ENCODE measurements at regions not wholly inside any gene's neighbourhood (a gene's known extent, or its start where the extent isn't known, plus 50 kb on each side); places are given as distances from the start of the nearest gene placed in this dataset.

DNA sequence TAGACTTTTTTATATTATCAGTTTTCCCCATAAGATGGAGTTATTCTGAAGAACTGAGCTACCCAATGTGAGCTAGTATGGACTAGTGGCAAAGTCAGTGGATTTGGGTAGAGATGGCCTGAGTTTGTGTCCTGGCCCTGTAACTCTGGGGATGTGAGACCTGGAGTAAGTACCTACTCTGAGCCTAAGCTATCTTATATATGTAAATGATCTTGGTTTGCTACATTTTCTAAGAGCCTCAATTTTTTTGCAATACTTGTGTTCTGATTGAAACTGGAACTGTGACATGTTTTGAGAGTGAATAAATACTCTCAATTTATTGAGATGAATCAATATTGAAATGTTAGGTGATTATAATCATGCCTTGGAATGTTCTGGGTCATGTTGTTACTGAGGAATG lies 73.6 kb downstream of the ZNF621 start:
- BruUV-seq (replicated peaks), result no TSS peak
- Histone ChIP-seq H3K4me1 (ENCODE audit: control insufficient read depth, insufficient read depth, low read length) (no peaks in the 10 kb centered on the region), H3K27me3 (ENCODE audit: control insufficient read depth, insufficient read depth, low read length) (no peaks in the 10 kb centered on the region), H3K36me3 (ENCODE audit: control insufficient read depth, insufficient read depth, low read length) (no peaks in the 10 kb centered on the region), H3K9me3 (ENCODE audit: control insufficient read depth, insufficient read depth, low read depth, low read length) (no peaks in the 10 kb centered on the region), H3K27ac (ENCODE audit: low read length) (no peak overlapping the region), H3K4me3 (ENCODE audit: low read depth in 2 of 2, low read length in 2 of 2) (no peak overlapping the region)
- CTCF ChIA-PET, result no interaction called here
- TF ChIP-seq, protein P1, sequence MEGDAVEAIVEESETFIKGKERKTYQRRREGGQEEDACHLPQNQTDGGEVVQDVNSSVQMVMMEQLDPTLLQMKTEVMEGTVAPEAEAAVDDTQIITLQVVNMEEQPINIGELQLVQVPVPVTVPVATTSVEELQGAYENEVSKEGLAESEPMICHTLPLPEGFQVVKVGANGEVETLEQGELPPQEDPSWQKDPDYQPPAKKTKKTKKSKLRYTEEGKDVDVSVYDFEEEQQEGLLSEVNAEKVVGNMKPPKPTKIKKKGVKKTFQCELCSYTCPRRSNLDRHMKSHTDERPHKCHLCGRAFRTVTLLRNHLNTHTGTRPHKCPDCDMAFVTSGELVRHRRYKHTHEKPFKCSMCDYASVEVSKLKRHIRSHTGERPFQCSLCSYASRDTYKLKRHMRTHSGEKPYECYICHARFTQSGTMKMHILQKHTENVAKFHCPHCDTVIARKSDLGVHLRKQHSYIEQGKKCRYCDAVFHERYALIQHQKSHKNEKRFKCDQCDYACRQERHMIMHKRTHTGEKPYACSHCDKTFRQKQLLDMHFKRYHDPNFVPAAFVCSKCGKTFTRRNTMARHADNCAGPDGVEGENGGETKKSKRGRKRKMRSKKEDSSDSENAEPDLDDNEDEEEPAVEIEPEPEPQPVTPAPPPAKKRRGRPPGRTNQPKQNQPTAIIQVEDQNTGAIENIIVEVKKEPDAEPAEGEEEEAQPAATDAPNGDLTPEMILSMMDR (IDR thresholded peaks at IDR 0.05), result no peak
- ATAC-seq, result no peak
- POLR2A ChIA-PET, result no interaction called here
- intact Hi-C loops (cut with micrococcal nuclease; ENCODE audit: unreplicated experiment) (no loop called here), in situ Hi-C loops (cut with HindIII; ENCODE audit: low pct_unique_long_range_greater_than_20kb, low sequenced_read_pairs) (no loop called here)
- DNase-seq (ENCODE audit: low read depth, low spot score), result no peak

DNA sequence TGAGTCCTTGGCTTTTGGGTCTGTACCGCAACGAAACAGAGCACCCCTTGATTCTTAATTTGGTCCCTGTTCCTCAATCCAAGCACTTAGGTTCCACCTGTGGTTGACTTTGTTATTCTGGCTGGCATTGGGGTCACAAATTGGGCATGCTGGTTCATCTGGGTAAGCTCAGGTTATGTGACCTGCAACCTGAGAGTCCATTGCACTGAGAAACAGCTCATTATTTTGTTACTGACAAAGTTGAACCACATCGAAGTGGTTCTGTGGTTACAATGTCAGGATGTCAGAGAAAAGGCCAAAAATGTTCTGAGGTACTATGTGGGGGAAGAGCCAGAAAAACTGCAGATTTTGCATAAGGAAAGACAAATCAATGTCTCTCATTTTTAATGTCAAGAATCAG lies 74.2 kb downstream of the ZNF621 start:
- H3K27ac ChIP-seq (ENCODE audit: low read length), result no peak overlapping the region

More for the DNA sequence above, 74.2 kb downstream of the ZNF621 start:
- no peaks in the 10 kb centered on the region for H3K27me3 ChIP-seq (ENCODE audit: control insufficient read depth, insufficient read depth, low read length)
- in situ Hi-C loops (cut with HindIII; ENCODE audit: low pct_unique_long_range_greater_than_20kb, low sequenced_read_pairs), result no loop called here
- no peaks in the 10 kb centered on the region for H3K36me3 ChIP-seq (ENCODE audit: control insufficient read depth, insufficient read depth, low read length)
- CTCF ChIA-PET, result no interaction called here
- no peak for DNase-seq (ENCODE audit: low read depth, low spot score)
- no peaks in the 10 kb centered on the region for H3K9me3 ChIP-seq (ENCODE audit: control insufficient read depth, insufficient read depth, low read depth, low read length)
- no TSS peak for BruUV-seq (replicated peaks)
- ATAC-seq, result no peak
- TF ChIP-seq, protein P1 (IDR thresholded peaks at IDR 0.05), result no peak
- TF ChIP-seq TCF7L2 (IDR thresholded peaks at IDR 0.05; ENCODE audit: low read depth, low read length), result no peak
- TF ChIP-seq SIN3A (IDR thresholded peaks at IDR 0.05; ENCODE audit: borderline replicate concordance, insufficient read depth, low read depth, low read length), result no peak
- TF ChIP-seq, protein P2, sequence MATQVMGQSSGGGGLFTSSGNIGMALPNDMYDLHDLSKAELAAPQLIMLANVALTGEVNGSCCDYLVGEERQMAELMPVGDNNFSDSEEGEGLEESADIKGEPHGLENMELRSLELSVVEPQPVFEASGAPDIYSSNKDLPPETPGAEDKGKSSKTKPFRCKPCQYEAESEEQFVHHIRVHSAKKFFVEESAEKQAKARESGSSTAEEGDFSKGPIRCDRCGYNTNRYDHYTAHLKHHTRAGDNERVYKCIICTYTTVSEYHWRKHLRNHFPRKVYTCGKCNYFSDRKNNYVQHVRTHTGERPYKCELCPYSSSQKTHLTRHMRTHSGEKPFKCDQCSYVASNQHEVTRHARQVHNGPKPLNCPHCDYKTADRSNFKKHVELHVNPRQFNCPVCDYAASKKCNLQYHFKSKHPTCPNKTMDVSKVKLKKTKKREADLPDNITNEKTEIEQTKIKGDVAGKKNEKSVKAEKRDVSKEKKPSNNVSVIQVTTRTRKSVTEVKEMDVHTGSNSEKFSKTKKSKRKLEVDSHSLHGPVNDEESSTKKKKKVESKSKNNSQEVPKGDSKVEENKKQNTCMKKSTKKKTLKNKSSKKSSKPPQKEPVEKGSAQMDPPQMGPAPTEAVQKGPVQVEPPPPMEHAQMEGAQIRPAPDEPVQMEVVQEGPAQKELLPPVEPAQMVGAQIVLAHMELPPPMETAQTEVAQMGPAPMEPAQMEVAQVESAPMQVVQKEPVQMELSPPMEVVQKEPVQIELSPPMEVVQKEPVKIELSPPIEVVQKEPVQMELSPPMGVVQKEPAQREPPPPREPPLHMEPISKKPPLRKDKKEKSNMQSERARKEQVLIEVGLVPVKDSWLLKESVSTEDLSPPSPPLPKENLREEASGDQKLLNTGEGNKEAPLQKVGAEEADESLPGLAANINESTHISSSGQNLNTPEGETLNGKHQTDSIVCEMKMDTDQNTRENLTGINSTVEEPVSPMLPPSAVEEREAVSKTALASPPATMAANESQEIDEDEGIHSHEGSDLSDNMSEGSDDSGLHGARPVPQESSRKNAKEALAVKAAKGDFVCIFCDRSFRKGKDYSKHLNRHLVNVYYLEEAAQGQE (IDR thresholded peaks at IDR 0.05; ENCODE audit: insufficient read depth in 1 of 2, low read depth in 2 of 2, low read length in 1 of 2), result no peak
- no peak for TF ChIP-seq POLR2AphosphoS5 (IDR thresholded peaks at IDR 0.05; ENCODE audit: low read depth, low read length)
- intact Hi-C loops (cut with micrococcal nuclease; ENCODE audit: unreplicated experiment), result no loop called here
- no peak overlapping the region for H3K4me3 ChIP-seq (ENCODE audit: low read depth in 2 of 2, low read length in 2 of 2)
- no peaks in the 10 kb centered on the region for H3K4me1 ChIP-seq (ENCODE audit: control insufficient read depth, insufficient read depth, low read length)
- POLR2A ChIA-PET, result no interaction called here
